Keratinocyte (primary cell): ENCODE measurements at regions not wholly inside any gene's neighbourhood (a gene's known extent, or its start where the extent isn't known, plus 50 kb on each side); places are given as distances from the start of the nearest gene placed in this dataset.

Source experiments
- DNase-seq: peaks from one replicate; pipeline ENCODE4 v3.0.0-alpha.2; 2011; ENCODE audit warnings: low read depth, missing footprints, low spot score
- FAIRE-seq: peaks from 2 replicates; lab custom pipeline; 2011; peaks lifted over from hg19 to GRCh38; lab: Jason Lieb, UNC
- H2AFZ ChIP-seq: 2 replicates; pipeline ENCODE4 v1.6.0; 2012; ENCODE audit warnings: low read length, control low read depth, inconsistent platforms; ENCODE audit not compliant: control insufficient read depth
- H3K27ac ChIP-seq: 2 replicates; pipeline ENCODE4 v1.5.1; 2011; ENCODE audit warnings: low read length; ENCODE audit not compliant: control insufficient read depth, insufficient read depth
- H3K27me3 ChIP-seq: 3 replicates; pipeline ENCODE4 v1.6.0; 2011; ENCODE audit warnings: low read length; ENCODE audit not compliant: control insufficient read depth, insufficient read depth; ENCODE audit errors: extremely low read depth
- H3K36me3 ChIP-seq, 2 experiments: 2 replicates in 1 of 2; 3 replicates in 1 of 2; pipeline ENCODE4 v1.5.1; 2011; ENCODE audit warnings: low read length in 2 of 2, mild to moderate bottlenecking in 1 of 2; ENCODE audit not compliant: control insufficient read depth in 2 of 2, insufficient read depth in 2 of 2; ENCODE audit errors: extremely low read depth in 1 of 2
- H3K4me1 ChIP-seq: 3 replicates; pipeline ENCODE4 v1.5.1; 2011; ENCODE audit warnings: low read length; ENCODE audit not compliant: control insufficient read depth, insufficient read depth; ENCODE audit errors: extremely low read depth
- H3K4me2 ChIP-seq: 3 replicates; pipeline ENCODE4 v1.6.0; 2011; ENCODE audit warnings: low read depth, low read length; ENCODE audit not compliant: control insufficient read depth, insufficient read depth; ENCODE audit errors: extremely low read depth
- H3K4me3 ChIP-seq, 3 experiments: fragments of 200-600 bp in 1 of 3; sonication (generic) in 1 of 3; 2 replicates in 2 of 3; 3 replicates in 1 of 3; pipeline ENCODE4 v1.5.1; 2011 to 2016; ENCODE audit warnings: low read length in 3 of 3, mild to moderate bottlenecking in 3 of 3, control low read depth in 2 of 3, inconsistent platforms in 1 of 3, low read depth in 1 of 3, mixed read lengths in 1 of 3, mixed run types in 1 of 3, moderate library complexity in 1 of 3; ENCODE audit not compliant: control insufficient read depth in 2 of 3, insufficient read depth in 2 of 3; ENCODE audit errors: extremely low read depth in 1 of 3
- H3K79me2 ChIP-seq: 2 replicates; pipeline ENCODE4 v1.6.0; 2012; ENCODE audit warnings: low read length; ENCODE audit not compliant: control insufficient read depth, insufficient read depth
- H3K9ac ChIP-seq: 3 replicates; pipeline ENCODE4 v1.6.0; 2011; ENCODE audit warnings: low read length; ENCODE audit not compliant: control insufficient read depth, insufficient read depth; ENCODE audit errors: extremely low read depth
- H3K9me1 ChIP-seq: 3 replicates; pipeline ENCODE4 v1.6.0; 2011; ENCODE audit warnings: low read length; ENCODE audit not compliant: control insufficient read depth, insufficient read depth; ENCODE audit errors: extremely low read depth
- H3K9me3 ChIP-seq: 2 replicates; pipeline ENCODE4 v1.5.1; 2012; ENCODE audit warnings: low read depth, low read length; ENCODE audit not compliant: control insufficient read depth
- H4K20me1 ChIP-seq: 3 replicates; pipeline ENCODE4 v1.6.0; 2011; ENCODE audit warnings: low read length; ENCODE audit not compliant: control insufficient read depth, insufficient read depth; ENCODE audit errors: extremely low read depth
- CTCF ChIP-seq, 3 experiments: IDR thresholded peaks in 1 of 3; conservative IDR thresholded peaks in 1 of 3; optimal IDR thresholded peaks in 1 of 3; 2 replicates in 2 of 3; 3 replicates in 1 of 3; pipeline versions ENCODE3 to v1.5.1; 2011; ENCODE audit warnings: low read length in 3 of 3, mild to moderate bottlenecking in 3 of 3, moderate library complexity in 2 of 3, control low read depth in 1 of 3, inconsistent platforms in 1 of 3; ENCODE audit not compliant: insufficient read depth in 2 of 3; ENCODE audit errors: extremely low read depth in 1 of 3
- EZH2 ChIP-seq: IDR thresholded peaks from one replicate; pipeline ENCODE4 v1.6.1; 2012; ENCODE audit warnings: inconsistent platforms, mild to moderate bottlenecking, low read length, moderate library complexity
- dilution Hi-C: fragments of 300-500 bp; cut with MboI; formaldehyde crosslinking; loops from one replicate; pipeline ENCODE4 v1.7.0; 2020; ENCODE audit warnings: low sequenced_read_pairs; ENCODE audit not compliant: extremely low pct_ligation_motif_present

- H3K27ac ChIP-seq: no peak overlapping the region
- H2AFZ ChIP-seq: no peak overlapping the region
- H3K9ac ChIP-seq: no peak overlapping the region
- H3K4me3 ChIP-seq: no peak overlapping the region
- no peaks in the 10 kb centered on the region for H4K20me1 ChIP-seq
- H3K9me1 ChIP-seq: no peaks in the 10 kb centered on the region
- FAIRE-seq (no peak), DNase-seq (no peak)
- H3K4me2 ChIP-seq: no peak overlapping the region
- H3K27me3 ChIP-seq: peaks cover 8% of the 10 kb centered on the region
- TF ChIP-seq CTCF (optimal IDR thresholded peaks at IDR 0.05 in 1 of 3, IDR thresholded peaks at IDR 0.05 in 1 of 3, conservative IDR thresholded peaks at IDR 0.05 in 1 of 3; ENCODE audit: extremely low read depth in 1 of 3, insufficient read depth in 2 of 3, low read length in 3 of 3) (no peak), EZH2 (no peak)
- no peaks in the 10 kb centered on the region for H3K9me3 ChIP-seq
- no peaks in the 10 kb centered on the region for H3K79me2 ChIP-seq
- H3K4me1 ChIP-seq: no peaks in the 10 kb centered on the region
- H3K36me3 ChIP-seq: no peaks in the 10 kb centered on the region
- dilution Hi-C loops: no loop called here
Observed at GRCh38 chr11:19394525-19395016, 153.8 kb upstream of the E2F8 start.

DNA sequence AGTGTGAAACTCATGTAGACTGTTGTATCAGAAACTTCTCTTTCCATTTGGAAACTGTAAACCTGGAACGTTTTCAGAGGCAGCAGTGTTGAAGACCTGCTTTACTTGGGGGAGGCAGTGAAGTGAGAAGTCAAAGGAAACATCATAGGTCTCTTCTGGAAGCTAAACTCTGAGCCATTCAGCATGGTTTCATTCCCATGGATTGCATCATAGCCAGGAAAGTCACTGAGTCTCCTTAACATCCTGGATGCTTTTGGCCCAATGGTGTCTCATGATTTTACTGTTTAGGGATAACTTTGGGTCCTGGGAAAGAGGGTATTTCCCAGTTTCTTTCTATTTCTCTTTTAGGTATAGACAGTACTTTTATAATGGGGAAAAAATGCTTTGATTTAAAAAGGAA, 153.2 kb upstream of the E2F8 start:
- H3K4me1 ChIP-seq: no peaks in the 10 kb centered on the region
- H3K9me3 ChIP-seq: no peaks in the 10 kb centered on the region
- no peaks in the 10 kb centered on the region for H3K9me1 ChIP-seq
- FAIRE-seq: no peak
- dilution Hi-C loops: no loop called here
- no peak for TF ChIP-seq CTCF (optimal IDR thresholded peaks at IDR 0.05 in 1 of 3, IDR thresholded peaks at IDR 0.05 in 1 of 3, conservative IDR thresholded peaks at IDR 0.05 in 1 of 3; ENCODE audit: extremely low read depth in 1 of 3, insufficient read depth in 2 of 3, low read length in 3 of 3)
- TF ChIP-seq EZH2: no peak
- H3K4me3 ChIP-seq: no peak overlapping the region
- no peaks in the 10 kb centered on the region for H3K79me2 ChIP-seq
- H3K4me2 ChIP-seq: no peak overlapping the region
- no peak for DNase-seq
- H3K27me3 ChIP-seq: peaks cover 5% of the 10 kb centered on the region
- no peak overlapping the region for H3K27ac ChIP-seq
- H3K36me3 ChIP-seq: no peaks in the 10 kb centered on the region
- H4K20me1 ChIP-seq: no peaks in the 10 kb centered on the region
- H3K9ac ChIP-seq: no peak overlapping the region
- no peak overlapping the region for H2AFZ ChIP-seq
